IMR-90 (cell line): ENCODE measurements at regions not wholly inside any gene's neighbourhood (a gene's known extent, or its start where the extent isn't known, plus 50 kb on each side); places are given as distances from the start of the nearest gene placed in this dataset.

ENCODE experiments used
- ATAC-seq: fragments of 200-7000 bp; cut with Tn5 transposase; 2 replicates; pipeline ENCODE4 v1.9.1; 2020; ENCODE audit warnings: low read depth, mild to moderate bottlenecking, moderate library complexity
- BruUV-seq: library from RNA; stranded (reverse); fragments of 400-500 nt; replicated peaks from 2 replicates; lab custom pipeline; 2021; lab: Mats Ljungman, UMichigan
- CTCF ChIA-PET: fragments of 300-600 bp; formaldehyde crosslinking; extraction: SDS; loops from one replicate; lab custom pipeline; 2021; ENCODE audit warnings: antibody characterized with exemption; lab: Yijun Ruan, JAX
- POLR2A ChIA-PET: fragments of 300-600 bp; sonication (Branson Sonifier 250); formaldehyde crosslinking; loops from one replicate; lab custom pipeline; 2022; ENCODE audit warnings: antibody characterized with exemption; ENCODE audit not compliant: unreplicated experiment; lab: Charles Lee
- DNase-seq: peaks from one replicate; pipeline ENCODE4 v3.0.0; 2013
- H2AFZ ChIP-seq: replicated peaks from 2 replicates; pipeline ENCODE3; 2013; ENCODE audit warnings: low read length, mild to moderate bottlenecking; ENCODE audit not compliant: poor library complexity
- H2AK5ac ChIP-seq: 2 replicates; pipeline ENCODE4 v1.6.1; 2013; ENCODE audit warnings: low read depth, low read length, inconsistent platforms
- H2AK9ac ChIP-seq: replicated peaks from 2 replicates; pipeline ENCODE3; 2013; ENCODE audit warnings: mild to moderate bottlenecking, low read depth, low read length, moderate library complexity; ENCODE audit not compliant: poor library complexity
- H2BK120ac ChIP-seq: 2 replicates; pipeline ENCODE4 v1.6.1; 2013; ENCODE audit warnings: low read depth, low read length, inconsistent platforms
- H2BK15ac ChIP-seq: 3 replicates; pipeline ENCODE4 v1.6.1; 2013; ENCODE audit warnings: low read depth, low read length, inconsistent platforms
- H2BK20ac ChIP-seq: 2 replicates; pipeline ENCODE4 v1.6.1; 2013; ENCODE audit warnings: low read depth, mild to moderate bottlenecking, inconsistent platforms, low read length, moderate library complexity
- H2BK5ac ChIP-seq: 2 replicates; pipeline ENCODE4 v1.6.1; 2013; ENCODE audit warnings: mild to moderate bottlenecking, low read depth, low read length, inconsistent platforms; ENCODE audit not compliant: poor library complexity, severe bottlenecking
- H3K14ac ChIP-seq: replicated peaks from 2 replicates; pipeline ENCODE4 v1.6.1; 2013; ENCODE audit warnings: low read depth, low read length, inconsistent platforms
- H3K18ac ChIP-seq: 2 replicates; pipeline ENCODE4 v1.6.1; 2013; ENCODE audit warnings: low read depth, low read length, control low read depth
- H3K23ac ChIP-seq: 2 replicates; pipeline ENCODE4 v1.6.1; 2013; ENCODE audit warnings: low read depth, low read length, inconsistent platforms
- H3K27ac ChIP-seq: 2 replicates; pipeline ENCODE4 v1.5.1; 2013; ENCODE audit warnings: mild to moderate bottlenecking, control low read depth, low read length; ENCODE audit not compliant: insufficient read depth
- H3K27me3 ChIP-seq: 2 replicates; pipeline ENCODE4 v1.6.1; 2013; ENCODE audit warnings: low read length; ENCODE audit not compliant: control insufficient read depth, insufficient read depth
- H3K36me3 ChIP-seq: 2 replicates; pipeline ENCODE4 v1.6.1; 2013; ENCODE audit warnings: low read length, mixed read lengths; ENCODE audit not compliant: control insufficient read depth, insufficient read depth
- H3K4ac ChIP-seq: 2 replicates; pipeline ENCODE4 v1.6.1; 2013; ENCODE audit warnings: low read depth, low read length, inconsistent platforms
- H3K4me1 ChIP-seq: 2 replicates; pipeline ENCODE4 v1.6.1; 2013; ENCODE audit warnings: low read length, mixed read lengths; ENCODE audit not compliant: control insufficient read depth, insufficient read depth
- H3K4me2 ChIP-seq: 2 replicates; pipeline ENCODE4 v1.6.1; 2013; ENCODE audit warnings: low read depth, mild to moderate bottlenecking, control low read depth, low read length, moderate library complexity
- H3K4me3 ChIP-seq: 2 replicates; pipeline ENCODE4 v1.5.1; 2013; ENCODE audit warnings: low read depth, mild to moderate bottlenecking, control low read depth, low read length, moderate library complexity; ENCODE audit not compliant: insufficient read depth
- H3K56ac ChIP-seq: 2 replicates; pipeline ENCODE4 v1.6.1; 2013; ENCODE audit warnings: low read length, inconsistent platforms; ENCODE audit not compliant: insufficient read depth; ENCODE audit errors: extremely low read depth
- H3K79me1 ChIP-seq, 2 experiments: 2 replicates each; pipeline ENCODE4 v1.6.1; 2013; ENCODE audit warnings: low read length in 2 of 2, inconsistent platforms in 1 of 2, low read depth in 1 of 2
- H3K9ac ChIP-seq: 2 replicates; pipeline ENCODE4 v1.6.1; 2013; ENCODE audit warnings: low read depth, low read length, control low read depth
- H3K9me1 ChIP-seq: 2 replicates; pipeline ENCODE4 v1.6.1; 2013; ENCODE audit warnings: low read length, inconsistent platforms; ENCODE audit not compliant: insufficient read depth
- H3K9me3 ChIP-seq: 2 replicates; pipeline ENCODE4 v1.6.1; 2013; ENCODE audit warnings: low read length; ENCODE audit not compliant: control insufficient read depth, insufficient read depth
- H4K20me1 ChIP-seq: 2 replicates; pipeline ENCODE4 v1.6.1; 2013; ENCODE audit warnings: low read length, inconsistent platforms; ENCODE audit not compliant: insufficient read depth
- H4K5ac ChIP-seq: 2 replicates; pipeline ENCODE4 v1.6.1; 2013; ENCODE audit warnings: mild to moderate bottlenecking, low read depth, low read length, control low read depth
- H4K8ac ChIP-seq, 2 experiments: 2 replicates each; pipeline ENCODE4 v1.6.1; 2013; ENCODE audit warnings: low read depth in 2 of 2, low read length in 2 of 2, control low read depth in 1 of 2, inconsistent platforms in 1 of 2
- H4K91ac ChIP-seq: 2 replicates; pipeline ENCODE4 v1.6.1; 2013; ENCODE audit warnings: low read depth, low read length, inconsistent platforms; ENCODE audit not compliant: insufficient read depth
- BHLHE40 ChIP-seq: fragments of 150-350 bp; IDR thresholded peaks from 2 replicates; pipeline ENCODE4 v1.6.1; 2016; ENCODE audit warnings: mild to moderate bottlenecking, low read depth, low read length
- WGBS, 2 experiments: methylation state at CpG; one replicate each; pipeline versions ENCODE4 v1.1.5 to v1.1.7; 2013; ENCODE audit warnings: missing lambda C conversion rate in 2 of 2; ENCODE audit not compliant: insufficient read length in 1 of 2; ENCODE audit errors: extremely low coverage in 2 of 2; 5-methylcytosine and 5-hydroxymethylcytosine counted together
- dilution Hi-C: fragments of 300-500 bp; cut with HindIII; formaldehyde crosslinking; loops from one replicate; pipeline ENCODE4 v1.14.3; 2018; ENCODE audit warnings: low sequenced_read_pairs; ENCODE audit not compliant: unreplicated experiment
- in situ Hi-C: fragments of 300-500 bp; cut with MboI; formaldehyde crosslinking; loops from 3 replicates; pipeline ENCODE4 v1.14.3; 2019; ENCODE audit warnings: low sequenced_read_pairs, inconsistent platforms, mixed read lengths
- intact Hi-C: fragments of 100-400 bp; cut with micrococcal nuclease; formaldehyde crosslinking; loops from 2 replicates; pipeline ENCODE4 v1.10.0; 2022
- TF ChIP-seq, protein P1 (sequence below): fragments of 150-350 bp; IDR thresholded peaks from 2 replicates; pipeline ENCODE4 v1.6.1; 2017; ENCODE audit warnings: mild to moderate bottlenecking, antibody characterized with exemption, low read length, low read depth

DNA sequence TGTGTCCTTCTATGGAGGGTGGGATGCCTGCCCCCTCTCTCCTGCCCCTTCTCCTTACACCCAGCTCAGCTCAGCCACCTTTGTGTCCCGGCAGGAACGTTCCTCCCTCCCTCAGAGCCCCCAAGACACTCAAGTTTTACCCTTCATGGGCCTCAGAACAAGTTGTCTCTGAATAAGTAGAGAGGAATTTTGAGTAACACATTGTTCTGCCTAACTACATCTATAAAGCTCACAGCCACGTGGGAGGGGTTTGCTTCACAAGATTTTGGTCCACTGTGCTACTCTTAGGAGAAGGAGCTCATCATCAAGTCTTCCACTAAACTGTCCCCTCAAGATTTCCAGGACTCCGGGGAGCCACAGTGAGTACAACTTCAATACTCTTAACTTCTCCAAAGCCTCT, 51.6 kb upstream of the ZNF32 start:
- no peaks in the 10 kb centered on the region for H3K79me1 ChIP-seq
- intact Hi-C loops: no loop called here
- H2BK20ac ChIP-seq: no peak overlapping the region
- H4K5ac ChIP-seq: no peak overlapping the region
- peak; percentile 33 for DNase-seq
- no peak overlapping the region for H3K56ac ChIP-seq
- in situ Hi-C loops: no loop called here
- H2AK9ac ChIP-seq: no peak overlapping the region
- WGBS, 2 experiments: no CpG with 5 or more reads among the region's 4 CpGs
- no peak overlapping the region for H3K9ac ChIP-seq
- H3K4me2 ChIP-seq: no peak overlapping the region
- H3K27ac ChIP-seq: no peak overlapping the region
- POLR2A ChIA-PET: no interaction called here
- H3K4me1 ChIP-seq: peaks cover 3% of the 10 kb centered on the region; the same call in 1 of the 2 replicates
- H2BK5ac ChIP-seq: no peak overlapping the region
- H3K9me1 ChIP-seq: peaks cover 6% of the 10 kb centered on the region; the same call in 1 of the 2 replicates
- no peak overlapping the region for H3K4me3 ChIP-seq
- no peaks in the 10 kb centered on the region for H3K36me3 ChIP-seq
- H2BK120ac ChIP-seq: no peak overlapping the region
- no peak overlapping the region for H3K23ac ChIP-seq
- ATAC-seq: peak; percentile 37; the same call in 1 of the 2 replicates
- H3K14ac ChIP-seq: no peak overlapping the region
- no peaks in the 10 kb centered on the region for H3K9me3 ChIP-seq
- H2AFZ ChIP-seq: peak overlapping the region; percentile 63
- no peaks in the 10 kb centered on the region for H4K20me1 ChIP-seq
- H3K4ac ChIP-seq: no peak overlapping the region
- H4K91ac ChIP-seq: no peak overlapping the region
- CTCF ChIA-PET: no interaction called here
- no peak overlapping the region for H2BK15ac ChIP-seq
- no peak overlapping the region for H4K8ac ChIP-seq
- H3K27me3 ChIP-seq: no peaks in the 10 kb centered on the region; the same call in 1 of the 2 replicates
- no TSS peak for BruUV-seq
- dilution Hi-C loops: no loop called here
- no peak for TF ChIP-seq BHLHE40
- TF ChIP-seq, protein P1, sequence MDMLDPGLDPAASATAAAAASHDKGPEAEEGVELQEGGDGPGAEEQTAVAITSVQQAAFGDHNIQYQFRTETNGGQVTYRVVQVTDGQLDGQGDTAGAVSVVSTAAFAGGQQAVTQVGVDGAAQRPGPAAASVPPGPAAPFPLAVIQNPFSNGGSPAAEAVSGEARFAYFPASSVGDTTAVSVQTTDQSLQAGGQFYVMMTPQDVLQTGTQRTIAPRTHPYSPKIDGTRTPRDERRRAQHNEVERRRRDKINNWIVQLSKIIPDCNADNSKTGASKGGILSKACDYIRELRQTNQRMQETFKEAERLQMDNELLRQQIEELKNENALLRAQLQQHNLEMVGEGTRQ: peak; percentile 3; the same call in 1 of the 2 replicates
- no peak overlapping the region for H2AK5ac ChIP-seq
- no peak overlapping the region for H3K18ac ChIP-seq
